ENCODE measurements at regions not wholly inside any gene's neighbourhood (a gene's known extent, or its start where the extent isn't known, plus 50 kb on each side); places are given as distances from the start of the nearest gene placed in this dataset.

DNA sequence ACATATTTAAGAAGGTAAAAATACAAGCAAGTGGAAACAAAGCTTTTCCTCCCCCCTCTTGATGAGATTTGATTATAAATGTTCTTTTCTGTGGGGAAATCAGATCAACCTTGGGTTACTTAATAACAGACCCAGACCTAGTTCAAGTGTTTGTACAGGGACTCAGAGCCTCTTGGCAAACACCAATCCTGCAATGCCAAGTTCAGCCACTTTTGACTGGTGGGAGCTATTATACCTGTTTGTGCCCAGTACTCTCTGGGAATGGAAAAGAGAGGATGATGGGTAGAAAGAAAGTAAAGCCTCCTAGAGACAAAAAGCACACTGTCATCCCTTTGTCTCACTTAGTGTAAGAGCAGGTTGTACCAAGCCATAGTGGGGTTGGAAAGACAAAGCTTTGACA is 63.8 kb upstream of the EPHA4 start:
- Mint-ChIP-seq H3K4me1 (ENCODE audit: low read depth, unreplicated experiment) (no peaks in the 10 kb centered on the region), H3K9me3 (ENCODE audit: unreplicated experiment) (no peaks in the 10 kb centered on the region), H3K27ac (ENCODE audit: unreplicated experiment) (no peak overlapping the region), H3K27me3 (ENCODE audit: unreplicated experiment) (no peaks in the 10 kb centered on the region), H3K4me3 (ENCODE audit: unreplicated experiment) (no peak overlapping the region), H3K36me3 (ENCODE audit: unreplicated experiment) (no peaks in the 10 kb centered on the region)
- DNase-seq, result no peak
- TF ChIP-seq, protein P1, sequence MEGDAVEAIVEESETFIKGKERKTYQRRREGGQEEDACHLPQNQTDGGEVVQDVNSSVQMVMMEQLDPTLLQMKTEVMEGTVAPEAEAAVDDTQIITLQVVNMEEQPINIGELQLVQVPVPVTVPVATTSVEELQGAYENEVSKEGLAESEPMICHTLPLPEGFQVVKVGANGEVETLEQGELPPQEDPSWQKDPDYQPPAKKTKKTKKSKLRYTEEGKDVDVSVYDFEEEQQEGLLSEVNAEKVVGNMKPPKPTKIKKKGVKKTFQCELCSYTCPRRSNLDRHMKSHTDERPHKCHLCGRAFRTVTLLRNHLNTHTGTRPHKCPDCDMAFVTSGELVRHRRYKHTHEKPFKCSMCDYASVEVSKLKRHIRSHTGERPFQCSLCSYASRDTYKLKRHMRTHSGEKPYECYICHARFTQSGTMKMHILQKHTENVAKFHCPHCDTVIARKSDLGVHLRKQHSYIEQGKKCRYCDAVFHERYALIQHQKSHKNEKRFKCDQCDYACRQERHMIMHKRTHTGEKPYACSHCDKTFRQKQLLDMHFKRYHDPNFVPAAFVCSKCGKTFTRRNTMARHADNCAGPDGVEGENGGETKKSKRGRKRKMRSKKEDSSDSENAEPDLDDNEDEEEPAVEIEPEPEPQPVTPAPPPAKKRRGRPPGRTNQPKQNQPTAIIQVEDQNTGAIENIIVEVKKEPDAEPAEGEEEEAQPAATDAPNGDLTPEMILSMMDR (IDR thresholded peaks at IDR 0.05; ENCODE audit: partially characterized antibody, unreplicated experiment), result no peak

DNA sequence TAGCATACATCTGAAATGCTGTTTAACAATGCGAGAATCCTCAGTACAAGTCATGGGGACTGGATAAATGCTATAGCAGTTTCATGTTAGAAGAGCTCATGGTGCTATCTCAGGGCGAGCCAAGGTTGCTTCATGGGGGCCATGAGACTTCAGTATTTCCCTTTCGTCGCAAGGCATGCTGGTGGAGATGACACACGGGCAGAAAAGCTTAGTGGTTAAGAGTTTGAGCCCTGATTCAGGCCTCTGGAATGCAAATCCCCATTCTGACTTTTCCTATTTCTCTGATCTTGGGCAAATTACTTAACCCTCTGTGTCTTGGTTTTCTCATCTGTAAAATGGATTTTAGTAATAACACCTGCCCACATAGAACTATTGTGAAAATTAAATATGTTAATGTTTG is 57.4 kb upstream of the EPHA4 start:
- no peaks in the 10 kb centered on the region for H3K36me3 Mint-ChIP-seq (ENCODE audit: unreplicated experiment)
- H3K4me1 Mint-ChIP-seq (ENCODE audit: low read depth, unreplicated experiment), result no peaks in the 10 kb centered on the region
- no peak overlapping the region for H3K27ac Mint-ChIP-seq (ENCODE audit: unreplicated experiment)
- DNase-seq, result no peak
- no peak overlapping the region for H3K4me3 Mint-ChIP-seq (ENCODE audit: unreplicated experiment)
- no peaks in the 10 kb centered on the region for H3K27me3 Mint-ChIP-seq (ENCODE audit: unreplicated experiment)
- H3K9me3 Mint-ChIP-seq (ENCODE audit: unreplicated experiment), result no peaks in the 10 kb centered on the region
- TF ChIP-seq, protein P1 (IDR thresholded peaks at IDR 0.05; ENCODE audit: partially characterized antibody, unreplicated experiment), result no peak

DNA sequence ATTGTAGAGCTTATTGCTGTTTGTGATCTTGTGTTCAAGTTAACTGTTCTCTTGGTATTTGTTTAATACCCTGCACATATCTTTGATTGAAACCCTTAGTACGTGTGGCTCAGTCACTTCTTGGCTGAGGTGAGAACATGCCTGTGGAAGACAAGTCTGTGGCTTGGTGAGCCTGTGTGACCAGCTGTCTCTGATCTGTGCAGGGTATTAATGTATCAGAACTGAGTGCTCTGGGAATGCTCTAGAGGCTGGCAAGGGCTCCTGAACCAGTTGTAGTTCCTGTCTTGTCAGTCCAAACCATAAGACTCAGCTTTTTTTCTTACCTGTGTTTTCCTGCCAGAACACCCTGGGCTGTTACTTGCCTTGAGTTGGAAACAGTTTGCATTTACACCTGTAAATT is 52.4 kb upstream of the EPHA4 start:
- H3K4me3 Mint-ChIP-seq (ENCODE audit: unreplicated experiment), result no peak overlapping the region
- peaks cover 2% of the 10 kb centered on the region for H3K9me3 Mint-ChIP-seq (ENCODE audit: unreplicated experiment)
- no peaks in the 10 kb centered on the region for H3K36me3 Mint-ChIP-seq (ENCODE audit: unreplicated experiment)
- H3K27me3 Mint-ChIP-seq (ENCODE audit: unreplicated experiment), result no peaks in the 10 kb centered on the region
- DNase-seq, result no peak
- no peak overlapping the region for H3K27ac Mint-ChIP-seq (ENCODE audit: unreplicated experiment)
- TF ChIP-seq, protein P1 (IDR thresholded peaks at IDR 0.05; ENCODE audit: partially characterized antibody, unreplicated experiment), result no peak
- H3K4me1 Mint-ChIP-seq (ENCODE audit: low read depth, unreplicated experiment), result no peaks in the 10 kb centered on the region

Measured in glutamatergic neuron (in vitro differentiated cells).